ENCODE measurements at regions not wholly inside any gene's neighbourhood (a gene's known extent, or its start where the extent isn't known, plus 50 kb on each side); places are given as distances from the start of the nearest gene placed in this dataset.
A peak's percentile ranks its signal among the peaks of the same experiment; 100 is the strongest.

GRCh38 chr16:66270333-66270927 is 96.1 kb upstream of the CDH5 start (continued):
- no peak for TF ChIP-seq CEBPZ (IDR thresholded peaks at IDR 0.05; ENCODE audit: low read length)
- TF ChIP-seq ZNF142 (CRISPR knock-in tag; IDR thresholded peaks at IDR 0.05): peak; percentile 74; the same call in 1 of the 2 replicates
- no peak for TF ChIP-seq ERF (CRISPR knock-in tag; IDR thresholded peaks at IDR 0.05)
- no peak for TF ChIP-seq ZNF652 (CRISPR knock-in tag; IDR thresholded peaks at IDR 0.05; ENCODE audit: borderline replicate concordance, low read depth)
- TF ChIP-seq ZBTB20 (CRISPR knock-in tag; IDR thresholded peaks at IDR 0.05; ENCODE audit: borderline replicate concordance, low read depth): no peak
- no peak for TF ChIP-seq SIX4 (CRISPR knock-in tag; IDR thresholded peaks at IDR 0.05)
- TF ChIP-seq SNRNP70 (IDR thresholded peaks at IDR 0.05; ENCODE audit: low read depth, low read length): no peak
- TF ChIP-seq PRPF4 (IDR thresholded peaks at IDR 0.05; ENCODE audit: low read depth, low read length, poor library complexity, severe bottlenecking): no peak
- TF ChIP-seq NFKBIZ (CRISPR knock-in tag; IDR thresholded peaks at IDR 0.05): no peak
- TF ChIP-seq ZNF589 (CRISPR knock-in tag; conservative IDR thresholded peaks at IDR 0.05): no peak
- TF ChIP-seq FOXP4 (CRISPR knock-in tag; IDR thresholded peaks at IDR 0.05): peak; percentile 53; the same call in 1 of the 2 replicates
- no peak for TF ChIP-seq ZNF713 (CRISPR knock-in tag; IDR thresholded peaks at IDR 0.05)
- no peak for TF ChIP-seq SKI (IDR thresholded peaks at IDR 0.05; ENCODE audit: partially characterized antibody)
- no peak for TF ChIP-seq ATF6 (CRISPR knock-in tag; conservative IDR thresholded peaks at IDR 0.05)
